Sigmoid colon (tissue), 4 donors: ENCODE measurements at regions not wholly inside any gene's neighbourhood (a gene's known extent, or its start where the extent isn't known, plus 50 kb on each side); places are given as distances from the start of the nearest gene placed in this dataset.

ENCODE experiments used
- EP300 ChIP-seq, 4 donors: sonication (generic); formaldehyde crosslinking; IDR thresholded peaks; one replicate each; pipeline ENCODE4 v1.6.1; 2017; ENCODE audit warnings: antibody characterized with exemption in 4 of 4
- POLR2A ChIP-seq, 2 donors: fragments of 450-650 bp; IDR thresholded peaks; one replicate each; pipeline ENCODE4 v1.6.1; 2016; ENCODE audit warnings: antibody characterized with exemption in 2 of 2, mild to moderate bottlenecking in 2 of 2, moderate library complexity in 2 of 2
- POLR2AphosphoS5 ChIP-seq, 4 donors: sonication (generic); formaldehyde crosslinking; IDR thresholded peaks; one replicate each; pipeline ENCODE4 v1.6.1; 2017; ENCODE audit warnings: antibody characterized with exemption in 4 of 4
- TF ChIP-seq, protein P1 (sequence below), 4 experiments: fragments of 450-650 bp in 3 of 4; fragments of 200-600 bp in 1 of 4; IDR thresholded peaks; one replicate each; pipeline ENCODE4 v1.5.1; 2016 to 2019; ENCODE audit warnings: antibody characterized with exemption in 4 of 4, mild to moderate bottlenecking in 3 of 4, moderate library complexity in 2 of 4

DNA sequence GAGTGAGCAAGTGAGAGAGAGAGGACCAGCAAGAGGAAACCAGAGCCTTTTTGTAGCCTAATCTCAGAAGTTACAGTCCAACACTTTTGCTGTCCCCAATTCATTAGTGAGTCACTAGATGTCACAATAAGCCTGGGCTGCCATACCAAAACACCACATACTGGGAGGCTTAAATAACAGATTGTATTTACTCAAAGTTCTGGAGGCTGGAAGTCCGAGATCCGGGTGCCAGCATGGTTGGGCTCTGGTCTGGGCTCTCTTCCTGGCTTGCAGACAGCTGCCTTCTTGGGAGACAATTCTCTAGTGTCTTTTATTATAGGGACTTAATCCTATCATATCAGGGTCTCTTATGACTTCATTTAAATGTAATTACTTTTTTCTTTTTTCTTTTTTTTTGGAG, 50.7 kb upstream of the FERMT1 start:
- TF ChIP-seq POLR2A (IDR thresholded peaks at IDR 0.05): no peak
- TF ChIP-seq, protein P1, sequence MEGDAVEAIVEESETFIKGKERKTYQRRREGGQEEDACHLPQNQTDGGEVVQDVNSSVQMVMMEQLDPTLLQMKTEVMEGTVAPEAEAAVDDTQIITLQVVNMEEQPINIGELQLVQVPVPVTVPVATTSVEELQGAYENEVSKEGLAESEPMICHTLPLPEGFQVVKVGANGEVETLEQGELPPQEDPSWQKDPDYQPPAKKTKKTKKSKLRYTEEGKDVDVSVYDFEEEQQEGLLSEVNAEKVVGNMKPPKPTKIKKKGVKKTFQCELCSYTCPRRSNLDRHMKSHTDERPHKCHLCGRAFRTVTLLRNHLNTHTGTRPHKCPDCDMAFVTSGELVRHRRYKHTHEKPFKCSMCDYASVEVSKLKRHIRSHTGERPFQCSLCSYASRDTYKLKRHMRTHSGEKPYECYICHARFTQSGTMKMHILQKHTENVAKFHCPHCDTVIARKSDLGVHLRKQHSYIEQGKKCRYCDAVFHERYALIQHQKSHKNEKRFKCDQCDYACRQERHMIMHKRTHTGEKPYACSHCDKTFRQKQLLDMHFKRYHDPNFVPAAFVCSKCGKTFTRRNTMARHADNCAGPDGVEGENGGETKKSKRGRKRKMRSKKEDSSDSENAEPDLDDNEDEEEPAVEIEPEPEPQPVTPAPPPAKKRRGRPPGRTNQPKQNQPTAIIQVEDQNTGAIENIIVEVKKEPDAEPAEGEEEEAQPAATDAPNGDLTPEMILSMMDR (IDR thresholded peaks at IDR 0.05): no peak
- no peak for TF ChIP-seq POLR2AphosphoS5 (IDR thresholded peaks at IDR 0.05)
- no peak for TF ChIP-seq EP300 (IDR thresholded peaks at IDR 0.05)
